Mesendoderm (in vitro differentiated cells): ENCODE measurements at regions not wholly inside any gene's neighbourhood (a gene's known extent, or its start where the extent isn't known, plus 50 kb on each side); places are given as distances from the start of the nearest gene placed in this dataset.

Source experiments
- DNase-seq: peaks from one replicate; pipeline ENCODE4 v3.0.0; 2013
- H2AK5ac ChIP-seq: 2 replicates; pipeline ENCODE4 v1.6.1; 2013; ENCODE audit warnings: low read length, inconsistent platforms
- H2BK120ac ChIP-seq: 2 replicates; pipeline ENCODE4 v1.6.1; 2013; ENCODE audit warnings: low read depth, mild to moderate bottlenecking, low read length, moderate library complexity, mixed read lengths
- H2BK15ac ChIP-seq: replicated peaks from 2 replicates; pipeline ENCODE4 v1.6.1; 2013; ENCODE audit warnings: low read depth, mild to moderate bottlenecking, moderate library complexity
- H2BK5ac ChIP-seq: 2 replicates; pipeline ENCODE4 v1.6.1; 2013; ENCODE audit warnings: low read length, inconsistent platforms
- H3K18ac ChIP-seq: 2 replicates; pipeline ENCODE4 v1.6.1; 2013; ENCODE audit warnings: mild to moderate bottlenecking, low read length, mixed read lengths
- H3K23ac ChIP-seq: one replicate; pipeline ENCODE4 v1.6.1; 2013; ENCODE audit warnings: low read length
- H3K27ac ChIP-seq: 2 replicates; pipeline ENCODE4 v1.5.1; 2013; ENCODE audit warnings: low read depth, mild to moderate bottlenecking, inconsistent platforms, low read length, moderate library complexity
- H3K27me3 ChIP-seq: 2 replicates; pipeline ENCODE4 v1.6.1; 2013; ENCODE audit warnings: low read length, control low read depth, mild to moderate bottlenecking, inconsistent platforms; ENCODE audit not compliant: insufficient read depth, poor library complexity
- H3K36me3 ChIP-seq: 2 replicates; pipeline ENCODE4 v1.6.1; 2013; ENCODE audit warnings: low read length, inconsistent platforms; ENCODE audit not compliant: control insufficient read depth, insufficient read depth
- H3K4ac ChIP-seq: one replicate; pipeline ENCODE4 v1.6.1; 2013; ENCODE audit warnings: low read depth, mild to moderate bottlenecking, low read length, moderate library complexity
- H3K4me1 ChIP-seq: 2 replicates; pipeline ENCODE4 v1.6.1; 2013; ENCODE audit warnings: low read depth, low read length, inconsistent platforms; ENCODE audit not compliant: control insufficient read depth
- H3K4me2 ChIP-seq: 2 replicates; pipeline ENCODE4 v1.6.1; 2013; ENCODE audit warnings: low read length
- H3K4me3 ChIP-seq: 2 replicates; pipeline ENCODE4 v1.5.1; 2013; ENCODE audit warnings: mild to moderate bottlenecking, low read length
- H3K56ac ChIP-seq: one replicate; pipeline ENCODE4 v1.6.1; 2013; ENCODE audit warnings: low read length
- H3K79me1 ChIP-seq: 2 replicates; pipeline ENCODE4 v1.6.1; 2013; ENCODE audit warnings: low read length, inconsistent platforms
- H3K79me2 ChIP-seq: 2 replicates; pipeline ENCODE4 v1.6.1; 2013; ENCODE audit warnings: mild to moderate bottlenecking, low read length; ENCODE audit not compliant: control insufficient read depth, insufficient read depth
- H3K9ac ChIP-seq: 2 replicates; pipeline ENCODE4 v1.6.1; 2013; ENCODE audit warnings: low read length, inconsistent platforms
- H4K5ac ChIP-seq: one replicate; pipeline ENCODE4 v1.6.1; 2013; ENCODE audit warnings: low read length
- H4K8ac ChIP-seq: one replicate; pipeline ENCODE4 v1.6.1; 2013; ENCODE audit warnings: low read depth, mild to moderate bottlenecking, control low read depth, low read length, moderate library complexity
- WGBS: extraction: QIAGEN DNeasy Blood & Tissue Kit; methylation state at CpG from one replicate; pipeline ENCODE4 v1.1.7; 2013; ENCODE audit warnings: low lambda C conversion rate, missing lambda C conversion rate; ENCODE audit not compliant: insufficient coverage; ENCODE audit errors: extremely low coverage; 5-methylcytosine and 5-hydroxymethylcytosine counted together

GRCh38 chr18:22060361-22060760 is 109.0 kb upstream of the GATA6 start:
- DNase-seq, result peak; percentile 55
- Histone ChIP-seq H3K79me1 (no peaks in the 10 kb centered on the region), H3K27ac (peak overlapping the region; percentile 71), H3K56ac (peak overlapping the region; percentile 78), H2BK5ac (peak overlapping the region; percentile 95), H2AK5ac (peak overlapping the region; percentile 28), H2BK120ac (no peak overlapping the region), H4K5ac (no peak overlapping the region), H3K27me3 (no peaks in the 10 kb centered on the region), H3K36me3 (no peaks in the 10 kb centered on the region), H3K4me1 (peaks cover 7% of the 10 kb centered on the region), H3K4me2 (no peak overlapping the region), H3K18ac (peak overlapping the region; percentile 64), H2BK15ac (no peak overlapping the region), H3K4ac (no peak overlapping the region), H4K8ac (no peak overlapping the region), H3K23ac (no peak overlapping the region), H3K79me2 (no peaks in the 10 kb centered on the region), H3K9ac (peak overlapping the region; percentile 63), H3K4me3 (no peak overlapping the region)
- WGBS, result no CpG with 5 or more reads among the region's 2 CpGs

GRCh38 chr18:22063102-22063501 is 106.3 kb upstream of the GATA6 start:
- no CpG with 5 or more reads among the region's 4 CpGs for WGBS
- Histone ChIP-seq H3K9ac (peak overlapping the region; percentile 31), H3K4ac (peak overlapping the region; percentile 22), H3K27me3 (no peaks in the 10 kb centered on the region), H2BK15ac (no peak overlapping the region), H3K27ac (no peak overlapping the region), H3K36me3 (no peaks in the 10 kb centered on the region), H4K5ac (peak overlapping the region; percentile 82), H2BK5ac (peak overlapping the region; percentile 88), H3K4me3 (no peak overlapping the region), H2AK5ac (peak overlapping the region; percentile 90), H3K79me2 (no peaks in the 10 kb centered on the region), H3K23ac (no peak overlapping the region), H3K4me1 (peaks cover 10% of the 10 kb centered on the region), H3K79me1 (no peaks in the 10 kb centered on the region), H2BK120ac (peak overlapping the region; percentile 90), H4K8ac (peak overlapping the region; percentile 41), H3K56ac (peak overlapping the region; percentile 70), H3K4me2 (no peak overlapping the region), H3K18ac (peak overlapping the region; percentile 96)
- DNase-seq, result no peak

GRCh38 chr18:22063672-22064071 is 105.7 kb upstream of the GATA6 start:
- no peak for DNase-seq
- H3K23ac ChIP-seq, result no peak overlapping the region
- H2BK5ac ChIP-seq, result no peak overlapping the region
- no peak overlapping the region for H3K4ac ChIP-seq
- no peak overlapping the region for H2BK120ac ChIP-seq
- no peak overlapping the region for H3K4me2 ChIP-seq
- no peaks in the 10 kb centered on the region for H3K79me1 ChIP-seq
- WGBS, result no CpG with 5 or more reads among the region's 3 CpGs
- H3K18ac ChIP-seq, result no peak overlapping the region
- no peak overlapping the region for H4K5ac ChIP-seq
- no peak overlapping the region for H3K9ac ChIP-seq
- no peak overlapping the region for H2BK15ac ChIP-seq
- no peak overlapping the region for H3K4me3 ChIP-seq
- no peak overlapping the region for H2AK5ac ChIP-seq
- H3K79me2 ChIP-seq, result no peaks in the 10 kb centered on the region
- H3K27ac ChIP-seq, result no peak overlapping the region
- H4K8ac ChIP-seq, result no peak overlapping the region
- H3K4me1 ChIP-seq, result peaks cover 11% of the 10 kb centered on the region
- no peaks in the 10 kb centered on the region for H3K36me3 ChIP-seq
- no peaks in the 10 kb centered on the region for H3K27me3 ChIP-seq
- H3K56ac ChIP-seq, result peak overlapping the region; percentile 70

GRCh38 chr18:22064581-22064980 is 104.8 kb upstream of the GATA6 start:
- Histone ChIP-seq H3K18ac (peak overlapping the region; percentile 2), H2BK15ac (no peak overlapping the region), H4K8ac (no peak overlapping the region), H2BK5ac (peak overlapping the region; percentile 0), H3K36me3 (no peaks in the 10 kb centered on the region), H3K4me1 (peaks cover 14% of the 10 kb centered on the region), H3K56ac (peak overlapping the region; percentile 88), H2BK120ac (no peak overlapping the region), H3K23ac (no peak overlapping the region), H3K27ac (no peak overlapping the region), H3K4me3 (no peak overlapping the region), H3K4ac (no peak overlapping the region), H3K79me2 (no peaks in the 10 kb centered on the region), H3K79me1 (no peaks in the 10 kb centered on the region), H3K9ac (no peak overlapping the region), H4K5ac (no peak overlapping the region), H3K4me2 (no peak overlapping the region), H3K27me3 (no peaks in the 10 kb centered on the region), H2AK5ac (no peak overlapping the region)
- DNase-seq, result no peak
- no CpG with 5 or more reads among the region's 7 CpGs for WGBS

GRCh38 chr18:22065311-22065710 is 104.1 kb upstream of the GATA6 start:
- H3K79me2 ChIP-seq, result no peaks in the 10 kb centered on the region
- peak overlapping the region; percentile 18 for H3K27ac ChIP-seq
- peak overlapping the region; percentile 99 for H2BK5ac ChIP-seq
- DNase-seq, result peak; percentile 65
- H3K79me1 ChIP-seq, result no peaks in the 10 kb centered on the region
- peak overlapping the region; percentile 88 for H3K56ac ChIP-seq
- no peak overlapping the region for H3K23ac ChIP-seq
- H3K4me3 ChIP-seq, result no peak overlapping the region
- H3K4me2 ChIP-seq, result no peak overlapping the region
- H3K9ac ChIP-seq, result peak overlapping the region; percentile 32
- no peak overlapping the region for H3K4ac ChIP-seq
- H2BK120ac ChIP-seq, result peak overlapping the region; percentile 63
- H4K5ac ChIP-seq, result no peak overlapping the region
- H2AK5ac ChIP-seq, result no peak overlapping the region
- H4K8ac ChIP-seq, result no peak overlapping the region
- H3K18ac ChIP-seq, result peak overlapping the region; percentile 6
- H3K4me1 ChIP-seq, result peaks cover 20% of the 10 kb centered on the region
- WGBS, result no CpG with 5 or more reads among the region's 5 CpGs
- H3K36me3 ChIP-seq, result no peaks in the 10 kb centered on the region
- H3K27me3 ChIP-seq, result no peaks in the 10 kb centered on the region
- no peak overlapping the region for H2BK15ac ChIP-seq

- Histone ChIP-seq H3K4me2 (no peak overlapping the region), H3K18ac (peak overlapping the region; percentile 62), H4K8ac (no peak overlapping the region), H3K23ac (no peak overlapping the region), H3K79me2 (no peaks in the 10 kb centered on the region), H2BK15ac (no peak overlapping the region), H2AK5ac (no peak overlapping the region), H3K4ac (no peak overlapping the region), H3K36me3 (no peaks in the 10 kb centered on the region), H3K27ac (no peak overlapping the region), H3K56ac (no peak overlapping the region), H4K5ac (no peak overlapping the region), H3K4me1 (peaks cover 17% of the 10 kb centered on the region), H3K27me3 (no peaks in the 10 kb centered on the region), H3K9ac (no peak overlapping the region), H3K4me3 (no peak overlapping the region), H2BK120ac (no peak overlapping the region), H3K79me1 (no peaks in the 10 kb centered on the region), H2BK5ac (no peak overlapping the region)
- no CpG with 5 or more reads among the region's 9 CpGs for WGBS
- DNase-seq, result peak; percentile 94
These were observed 103.3 kb upstream of the GATA6 start for GRCh38 chr18:22066083-22066485.
